OCI-LY7 (cell line): ENCODE measurements at regions not wholly inside any gene's neighbourhood (a gene's known extent, or its start where the extent isn't known, plus 50 kb on each side); places are given as distances from the start of the nearest gene placed in this dataset.

Source experiments
- BruUV-seq: library from RNA; stranded (reverse); fragments of 400-500 nt; replicated peaks from 2 replicates; lab custom pipeline; 2021; lab: Mats Ljungman, UMichigan
- CTCF ChIA-PET: fragments of 300-600 bp; sonication (Branson Sonifier 250); formaldehyde crosslinking; loops from one replicate; lab custom pipeline; 2022; ENCODE audit warnings: antibody characterized with exemption; ENCODE audit not compliant: unreplicated experiment; lab: Charles Lee
- POLR2A ChIA-PET: fragments of 300-600 bp; sonication (Branson Sonifier 250); formaldehyde crosslinking; loops from one replicate; lab custom pipeline; 2022; ENCODE audit warnings: antibody characterized with exemption; lab: Charles Lee
- DNase-seq: peaks from one replicate; pipeline ENCODE4 v3.0.0-alpha.2; 2015; ENCODE audit warnings: low spot score
- H2AFZ ChIP-seq: fragments of 200-600 bp; sonication (generic), shearing (Covaris generic); 2 replicates; pipeline ENCODE4 v1.6.1; 2014; ENCODE audit warnings: mild to moderate bottlenecking, antibody characterized with exemption, low read length, moderate library complexity
- H3K27ac ChIP-seq: fragments of 200-600 bp; sonication (generic); 2 replicates; pipeline ENCODE4 v1.5.1; 2014; ENCODE audit warnings: mixed run types, low read depth, mild to moderate bottlenecking, moderate library complexity, low read length, inconsistent platforms; ENCODE audit not compliant: poor library complexity, severe bottlenecking
- H3K36me3 ChIP-seq: fragments of 200-600 bp; sonication (generic); 2 replicates; pipeline ENCODE4 v1.6.1; 2014; ENCODE audit warnings: mild to moderate bottlenecking, antibody characterized with exemption, low read length, moderate library complexity, mixed read lengths; ENCODE audit not compliant: insufficient read depth
- H3K4me1 ChIP-seq: fragments of 200-600 bp; sonication (generic); 2 replicates; pipeline ENCODE4 v1.5.1; 2014; ENCODE audit warnings: mild to moderate bottlenecking, low read length; ENCODE audit not compliant: insufficient read depth, poor library complexity, severe bottlenecking
- H3K4me2 ChIP-seq: fragments of 200-600 bp; sonication (generic); 2 replicates; pipeline ENCODE4 v1.6.1; 2014; ENCODE audit warnings: mild to moderate bottlenecking, low read length
- H3K4me3 ChIP-seq: fragments of 200-600 bp; sonication (generic); 2 replicates; pipeline ENCODE4 v1.5.1; 2014; ENCODE audit warnings: mild to moderate bottlenecking, low read depth, low read length; ENCODE audit not compliant: poor library complexity, severe bottlenecking
- H3K79me2 ChIP-seq: fragments of 200-600 bp; sonication (generic); 2 replicates; pipeline ENCODE4 v1.6.1; 2016; ENCODE audit warnings: low read depth, mild to moderate bottlenecking, low read length, moderate library complexity, mixed read lengths; ENCODE audit not compliant: insufficient read depth
- H3K9me2 ChIP-seq: fragments of 200-600 bp; sonication (generic); 2 replicates; pipeline ENCODE4 v1.6.1; 2016; ENCODE audit warnings: mild to moderate bottlenecking, low read length, mixed read lengths; ENCODE audit not compliant: insufficient read depth
- H3K9me3 ChIP-seq: fragments of 200-600 bp; sonication (generic); 2 replicates; pipeline ENCODE4 v1.6.1; 2014; ENCODE audit warnings: mild to moderate bottlenecking, mixed run types, low read length, mixed read lengths
- H4K20me1 ChIP-seq: fragments of 200-600 bp; sonication (generic); 2 replicates; pipeline ENCODE4 v1.6.1; 2014; ENCODE audit warnings: mild to moderate bottlenecking, antibody characterized with exemption, low read length, moderate library complexity, mixed read lengths; ENCODE audit not compliant: insufficient read depth
- EZH2phosphoT487 ChIP-seq: fragments of 200-600 bp; sonication (generic); IDR thresholded peaks from 2 replicates; pipeline ENCODE4 v1.6.1; 2018; ENCODE audit warnings: low read depth, borderline replicate concordance, mild to moderate bottlenecking, mixed run types, antibody characterized with exemption, low read length, moderate library complexity, mixed read lengths
- intact Hi-C: fragments of 100-400 bp; cut with micrococcal nuclease; formaldehyde crosslinking; loops from one replicate; pipeline ENCODE4 v1.10.0; 2022; ENCODE audit not compliant: unreplicated experiment
- TF ChIP-seq, protein P1 (sequence below): fragments of 200-600 bp; sonication (generic); conservative IDR thresholded peaks from 2 replicates; pipeline ENCODE4 v1.5.1; 2014; ENCODE audit warnings: mild to moderate bottlenecking, antibody characterized with exemption, low read length, moderate library complexity, mixed read lengths

DNA sequence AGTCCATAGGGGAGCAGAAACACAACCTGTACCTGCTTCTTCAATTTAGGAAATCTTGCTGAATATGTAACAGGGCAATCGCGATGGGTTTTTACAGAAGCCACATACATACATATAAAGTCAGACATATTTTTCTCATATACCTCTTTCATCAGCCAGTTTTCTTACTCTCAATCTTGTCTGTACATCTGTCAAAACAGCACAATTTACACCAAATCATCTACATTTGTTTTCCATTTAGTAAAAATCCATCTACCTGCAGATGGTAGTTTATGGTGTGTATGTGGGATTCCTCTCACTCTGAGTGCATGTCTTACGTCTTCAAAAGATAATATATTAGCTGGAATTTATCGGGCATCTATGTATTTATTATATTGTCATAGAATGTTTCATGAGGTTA is 208.7 kb downstream of the ZPLD1 start:
- Histone ChIP-seq H3K36me3 (no peaks in the 10 kb centered on the region), H3K4me1 (no peaks in the 10 kb centered on the region), H3K79me2 (no peaks in the 10 kb centered on the region), H2AFZ (no peak overlapping the region), H3K9me3 (no peaks in the 10 kb centered on the region), H3K4me2 (no peak overlapping the region), H3K4me3 (no peak overlapping the region), H3K9me2 (no peaks in the 10 kb centered on the region), H4K20me1 (no peaks in the 10 kb centered on the region), H3K27ac (no peak overlapping the region)
- intact Hi-C loops, result no loop called here
- no TSS peak for BruUV-seq
- no peak for TF ChIP-seq EZH2phosphoT487
- TF ChIP-seq, protein P1, sequence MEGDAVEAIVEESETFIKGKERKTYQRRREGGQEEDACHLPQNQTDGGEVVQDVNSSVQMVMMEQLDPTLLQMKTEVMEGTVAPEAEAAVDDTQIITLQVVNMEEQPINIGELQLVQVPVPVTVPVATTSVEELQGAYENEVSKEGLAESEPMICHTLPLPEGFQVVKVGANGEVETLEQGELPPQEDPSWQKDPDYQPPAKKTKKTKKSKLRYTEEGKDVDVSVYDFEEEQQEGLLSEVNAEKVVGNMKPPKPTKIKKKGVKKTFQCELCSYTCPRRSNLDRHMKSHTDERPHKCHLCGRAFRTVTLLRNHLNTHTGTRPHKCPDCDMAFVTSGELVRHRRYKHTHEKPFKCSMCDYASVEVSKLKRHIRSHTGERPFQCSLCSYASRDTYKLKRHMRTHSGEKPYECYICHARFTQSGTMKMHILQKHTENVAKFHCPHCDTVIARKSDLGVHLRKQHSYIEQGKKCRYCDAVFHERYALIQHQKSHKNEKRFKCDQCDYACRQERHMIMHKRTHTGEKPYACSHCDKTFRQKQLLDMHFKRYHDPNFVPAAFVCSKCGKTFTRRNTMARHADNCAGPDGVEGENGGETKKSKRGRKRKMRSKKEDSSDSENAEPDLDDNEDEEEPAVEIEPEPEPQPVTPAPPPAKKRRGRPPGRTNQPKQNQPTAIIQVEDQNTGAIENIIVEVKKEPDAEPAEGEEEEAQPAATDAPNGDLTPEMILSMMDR, result no peak
- ChIA-PET POLR2A (no interaction called here), CTCF (no interaction called here)
- DNase-seq, result no peak

DNA sequence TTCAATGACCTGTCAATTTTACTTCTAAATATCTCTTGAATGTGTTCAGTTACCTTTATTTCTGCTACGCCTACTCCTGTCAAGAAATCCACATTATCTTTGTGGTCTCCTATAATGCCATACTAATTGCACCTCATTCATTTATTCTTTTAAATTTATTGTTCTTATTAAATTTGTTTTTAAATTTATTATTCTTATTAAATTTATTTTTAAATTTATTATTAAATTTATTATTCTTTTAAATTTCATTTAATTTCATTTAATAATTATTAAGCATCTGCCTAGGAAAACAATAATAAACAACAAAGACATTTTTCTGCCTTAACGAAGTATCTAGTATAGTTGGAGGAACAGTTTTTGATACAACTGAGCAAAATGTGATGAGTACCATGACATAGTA is 211.7 kb downstream of the ZPLD1 start:
- Histone ChIP-seq H3K4me3 (no peak overlapping the region), H3K36me3 (no peaks in the 10 kb centered on the region), H3K9me2 (no peaks in the 10 kb centered on the region), H3K79me2 (no peaks in the 10 kb centered on the region), H4K20me1 (no peaks in the 10 kb centered on the region), H2AFZ (no peak overlapping the region), H3K4me2 (no peak overlapping the region), H3K4me1 (no peaks in the 10 kb centered on the region), H3K27ac (no peak overlapping the region), H3K9me3 (no peaks in the 10 kb centered on the region)
- ChIA-PET POLR2A (no interaction called here), CTCF (no interaction called here)
- TF ChIP-seq EZH2phosphoT487, result no peak
- no TSS peak for BruUV-seq
- intact Hi-C loops, result no loop called here
- DNase-seq, result no peak

DNA sequence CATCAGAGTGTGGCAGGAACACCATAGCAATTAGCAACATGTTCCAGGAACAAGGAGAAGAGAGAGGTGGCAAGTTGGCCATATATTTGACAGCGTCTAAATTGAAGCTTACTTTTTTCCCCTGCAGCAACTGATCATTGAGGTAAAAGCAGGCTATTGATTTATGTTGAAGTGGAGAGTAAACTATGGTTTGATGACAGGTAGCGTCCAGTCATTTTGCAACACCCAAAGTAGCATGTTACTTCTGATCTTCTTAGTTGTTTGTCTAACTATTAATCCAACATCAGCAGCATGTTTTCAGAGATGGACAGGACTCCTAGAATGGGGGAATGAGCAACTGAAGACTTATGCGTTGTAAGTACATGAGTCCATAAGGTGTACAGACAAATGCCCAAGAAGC is 225.8 kb downstream of the ZPLD1 start:
- Histone ChIP-seq H3K9me2 (no peaks in the 10 kb centered on the region), H3K36me3 (no peaks in the 10 kb centered on the region), H3K27ac (no peak overlapping the region), H4K20me1 (no peaks in the 10 kb centered on the region), H3K79me2 (no peaks in the 10 kb centered on the region), H3K4me3 (no peak overlapping the region), H3K4me2 (no peak overlapping the region), H3K9me3 (no peaks in the 10 kb centered on the region), H2AFZ (no peak overlapping the region), H3K4me1 (no peaks in the 10 kb centered on the region)
- ChIA-PET POLR2A (interaction anchor here (1.7 kb wide), 1 partner anchor 10 kb away, joined by 4 read pairs; no protein-coding TSS in a partner anchor), CTCF (no interaction called here)
- BruUV-seq, result no TSS peak
- intact Hi-C loops, result no loop called here
- TF ChIP-seq, protein P1, result no peak
- TF ChIP-seq EZH2phosphoT487, result no peak
- DNase-seq, result no peak
